ENCODE measurements at regions not wholly inside any gene's neighbourhood (a gene's known extent, or its start where the extent isn't known, plus 50 kb on each side); places are given as distances from the start of the nearest gene placed in this dataset.

GRCh38 chr20:21781446-21782075 lies 76.1 kb downstream of the PAX1 start:
- 62 to 81% (median 67%) methylated on average over 24 of the region's 24 CpGs for WGBS, 5 donors
- intact Hi-C loops (cut with DNase I; ENCODE audit: low total_unique reads): no loop called here
- H3K4me1 ChIP-seq: no peaks in the 10 kb centered on the region
- DNase-seq: no peak
- peaks cover 0 to 4% (median 0%) of the 10 kb centered on the region in 3 donors for H3K27me3 ChIP-seq
- H3K36me3 ChIP-seq: no peaks in the 10 kb centered on the region
- no peak overlapping the region for H3K27ac ChIP-seq
- no peak overlapping the region for H3K4me3 ChIP-seq
- H3K9me3 ChIP-seq: peaks cover 0 to 8% (median 0%) of the 10 kb centered on the region in 4 donors
- TF ChIP-seq POLR2AphosphoS5 (IDR thresholded peaks at IDR 0.05) (no peak), POLR2A (IDR thresholded peaks at IDR 0.05) (no peak), CTCF (IDR thresholded peaks at IDR 0.05) (no peak), EP300 (IDR thresholded peaks at IDR 0.05) (no peak)

GRCh38 chr20:21780528-21780927 lies 75.1 kb downstream of the PAX1 start:
- Histone ChIP-seq H3K27me3 (peaks cover 0 to 4% (median 0%) of the 10 kb centered on the region in 3 donors), H3K4me1 (no peaks in the 10 kb centered on the region), H3K36me3 (no peaks in the 10 kb centered on the region), H3K4me3 (no peak overlapping the region), H3K27ac (no peak overlapping the region), H3K9me3 (peaks cover 0 to 8% (median 0%) of the 10 kb centered on the region in 4 donors)
- peak in 1 of 2 donors; percentile 26 for DNase-seq
- intact Hi-C loops (cut with DNase I; ENCODE audit: low total_unique reads): no loop called here
- TF ChIP-seq EP300 (IDR thresholded peaks at IDR 0.05) (no peak), CTCF (IDR thresholded peaks at IDR 0.05) (no peak), POLR2A (IDR thresholded peaks at IDR 0.05) (no peak), POLR2AphosphoS5 (IDR thresholded peaks at IDR 0.05) (no peak)
- 61 to 65% (median 63%) methylated on average over 4 of the region's 4 CpGs for whole genome bisulfite sequencing, 5 donors

Small RNAs in the stretch of these regions (small RNA-seq; reads per million reads assigned to genes)
- 0 reads per million in 4 donors for gene AL121912.1

All from stomach (tissue), 8 donors.